SU-DHL-6 (cell line): ENCODE measurements at regions not wholly inside any gene's neighbourhood (a gene's known extent, or its start where the extent isn't known, plus 50 kb on each side); places are given as distances from the start of the nearest gene placed in this dataset.
A peak's percentile ranks its signal among the peaks of the same experiment; 100 is the strongest.

Experiments used
- H2AFZ ChIP-seq: fragments of 200-600 bp; sonication (generic); 2 replicates; pipeline ENCODE4 v1.6.1; 2014; ENCODE audit warnings: low read depth, mild to moderate bottlenecking, moderate library complexity, mixed read lengths, antibody characterized with exemption, low read length; ENCODE audit not compliant: severe bottlenecking
- H3F3A ChIP-seq: fragments of 200-600 bp; shearing (Covaris generic); 2 replicates; pipeline ENCODE4 v1.6.0; 2016; ENCODE audit warnings: antibody characterized with exemption, mild to moderate bottlenecking; ENCODE audit not compliant: insufficient read depth
- H3K27ac ChIP-seq: fragments of 200-600 bp; sonication (generic); 2 replicates; pipeline ENCODE4 v1.5.1; 2016; ENCODE audit warnings: low read depth, mild to moderate bottlenecking, low read length, moderate library complexity, mixed read lengths
- H3K27me3 ChIP-seq: fragments of 200-600 bp; sonication (generic), shearing (Covaris generic); 2 replicates; pipeline ENCODE4 v1.6.0; 2014; ENCODE audit warnings: mild to moderate bottlenecking, low read length
- H3K36me3 ChIP-seq: fragments of 200-600 bp; sonication (generic); 2 replicates; pipeline ENCODE4 v1.6.1; 2014; ENCODE audit warnings: mild to moderate bottlenecking, low read length, mixed read lengths
- H3K4me2 ChIP-seq: fragments of 300-600, 200-600 bp; shearing (Covaris generic), sonication (generic); 2 replicates; pipeline ENCODE4 v1.6.0; 2014; ENCODE audit warnings: low read length, low read depth, mild to moderate bottlenecking; ENCODE audit not compliant: poor library complexity, severe bottlenecking
- H3K4me3 ChIP-seq: fragments of 200-600 bp; sonication (generic); 2 replicates; pipeline ENCODE4 v1.5.1; 2014; ENCODE audit warnings: antibody characterized with exemption, low read length, mild to moderate bottlenecking, mixed read lengths; ENCODE audit not compliant: insufficient read depth, poor library complexity, severe bottlenecking
- H3K79me2 ChIP-seq: fragments of 200-600 bp; sonication (generic); 2 replicates; pipeline ENCODE4 v1.6.1; 2014; ENCODE audit warnings: mild to moderate bottlenecking, low read length, moderate library complexity; ENCODE audit not compliant: insufficient read depth
- H3K9ac ChIP-seq: fragments of 200-600 bp; sonication (generic); 2 replicates; pipeline ENCODE4 v1.7.0; 2014; ENCODE audit warnings: mild to moderate bottlenecking, low read length
- H3K9me2 ChIP-seq: fragments of 200-600 bp; sonication (generic); replicated peaks from 2 replicates; pipeline ENCODE4 v1.6.1; 2014; ENCODE audit warnings: low read length; ENCODE audit not compliant: insufficient read depth
- H3K9me3 ChIP-seq: fragments of 200-600 bp; sonication (generic); 2 replicates; pipeline ENCODE4 v1.6.1; 2014; ENCODE audit warnings: low read length, mixed read lengths; ENCODE audit not compliant: insufficient read depth
- H4K20me1 ChIP-seq: fragments of 200-600 bp; sonication (generic); 2 replicates; pipeline ENCODE4 v1.6.1; 2014; ENCODE audit warnings: low read depth, mild to moderate bottlenecking, antibody characterized with exemption, low read length, moderate library complexity, mixed read lengths
- EZH2phosphoT487 ChIP-seq: fragments of 200-600 bp; sonication (generic), shearing (Covaris generic); conservative IDR thresholded peaks from 2 replicates; pipeline ENCODE4 v1.6.1; 2018; ENCODE audit warnings: mild to moderate bottlenecking, antibody characterized with exemption, low read length, moderate library complexity, mixed read lengths
- TF ChIP-seq, protein P1 (sequence below): fragments of 200-600 bp; sonication (generic); IDR thresholded peaks from one replicate; pipeline ENCODE4 v1.5.1; 2017; ENCODE audit warnings: antibody characterized with exemption, mild to moderate bottlenecking, low read length, moderate library complexity; ENCODE audit not compliant: insufficient read depth, poor library complexity, severe bottlenecking

DNA sequence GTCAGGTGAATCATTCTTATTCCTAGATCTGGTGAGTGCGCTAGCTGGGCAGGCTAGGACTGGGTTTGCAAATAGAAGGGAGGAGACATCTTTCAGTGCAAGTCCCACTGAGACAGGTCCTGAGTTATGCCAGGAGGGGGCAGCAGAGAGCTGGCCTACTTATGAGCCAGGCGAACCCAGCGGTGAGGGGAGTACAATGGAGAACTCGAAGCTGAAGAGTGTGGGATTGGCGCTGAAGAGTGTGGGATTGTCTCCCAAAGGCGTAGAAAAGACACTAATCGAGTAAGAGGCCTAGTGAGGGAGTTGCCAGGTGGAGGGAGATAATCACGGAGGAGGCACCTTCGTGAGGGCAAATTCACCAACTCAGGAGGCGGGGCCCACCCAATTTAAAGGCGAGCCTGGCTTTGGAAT is 91.7 kb upstream of the CXorf66 start:
- no peaks in the 10 kb centered on the region for H3F3A ChIP-seq
- H3K27me3 ChIP-seq, result no peaks in the 10 kb centered on the region
- H3K36me3 ChIP-seq, result no peaks in the 10 kb centered on the region
- H3K79me2 ChIP-seq, result no peaks in the 10 kb centered on the region
- H3K9me2 ChIP-seq, result no peaks in the 10 kb centered on the region
- H3K9ac ChIP-seq, result no peak overlapping the region
- no peak for TF ChIP-seq EZH2phosphoT487
- TF ChIP-seq, protein P1, sequence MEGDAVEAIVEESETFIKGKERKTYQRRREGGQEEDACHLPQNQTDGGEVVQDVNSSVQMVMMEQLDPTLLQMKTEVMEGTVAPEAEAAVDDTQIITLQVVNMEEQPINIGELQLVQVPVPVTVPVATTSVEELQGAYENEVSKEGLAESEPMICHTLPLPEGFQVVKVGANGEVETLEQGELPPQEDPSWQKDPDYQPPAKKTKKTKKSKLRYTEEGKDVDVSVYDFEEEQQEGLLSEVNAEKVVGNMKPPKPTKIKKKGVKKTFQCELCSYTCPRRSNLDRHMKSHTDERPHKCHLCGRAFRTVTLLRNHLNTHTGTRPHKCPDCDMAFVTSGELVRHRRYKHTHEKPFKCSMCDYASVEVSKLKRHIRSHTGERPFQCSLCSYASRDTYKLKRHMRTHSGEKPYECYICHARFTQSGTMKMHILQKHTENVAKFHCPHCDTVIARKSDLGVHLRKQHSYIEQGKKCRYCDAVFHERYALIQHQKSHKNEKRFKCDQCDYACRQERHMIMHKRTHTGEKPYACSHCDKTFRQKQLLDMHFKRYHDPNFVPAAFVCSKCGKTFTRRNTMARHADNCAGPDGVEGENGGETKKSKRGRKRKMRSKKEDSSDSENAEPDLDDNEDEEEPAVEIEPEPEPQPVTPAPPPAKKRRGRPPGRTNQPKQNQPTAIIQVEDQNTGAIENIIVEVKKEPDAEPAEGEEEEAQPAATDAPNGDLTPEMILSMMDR, result peak; percentile 52
- H3K4me3 ChIP-seq, result no peak overlapping the region
- no peak overlapping the region for H3K27ac ChIP-seq
- no peak overlapping the region for H2AFZ ChIP-seq
- no peaks in the 10 kb centered on the region for H3K9me3 ChIP-seq
- no peak overlapping the region for H3K4me2 ChIP-seq
- no peaks in the 10 kb centered on the region for H4K20me1 ChIP-seq

DNA sequence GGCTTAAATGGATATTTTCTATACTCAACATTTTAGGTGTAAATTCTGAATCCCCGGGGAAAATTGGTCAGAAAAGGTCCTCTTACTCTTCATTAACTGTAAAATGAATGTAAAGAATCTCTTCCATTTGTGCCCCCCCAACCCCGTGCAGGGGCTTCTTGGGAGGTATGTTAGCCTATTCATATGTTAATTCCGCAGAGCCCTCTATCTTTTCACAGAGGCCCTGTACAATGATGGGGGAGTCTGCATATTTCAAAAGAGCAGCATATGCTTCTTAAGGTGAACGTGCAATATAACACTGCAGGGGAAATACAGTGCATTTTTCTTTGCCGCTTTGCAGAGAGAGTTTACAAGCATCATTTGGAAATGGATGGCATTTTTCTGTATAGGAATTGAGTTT is 88.5 kb upstream of the CXorf66 start:
- no peak overlapping the region for H3K4me2 ChIP-seq
- no peak overlapping the region for H3K4me3 ChIP-seq
- no peak overlapping the region for H3K27ac ChIP-seq
- no peaks in the 10 kb centered on the region for H3K27me3 ChIP-seq
- no peaks in the 10 kb centered on the region for H4K20me1 ChIP-seq
- no peaks in the 10 kb centered on the region for H3F3A ChIP-seq
- H2AFZ ChIP-seq, result no peak overlapping the region
- no peaks in the 10 kb centered on the region for H3K36me3 ChIP-seq
- H3K9me3 ChIP-seq, result no peaks in the 10 kb centered on the region
- no peak overlapping the region for H3K9ac ChIP-seq
- H3K79me2 ChIP-seq, result no peaks in the 10 kb centered on the region
- H3K9me2 ChIP-seq, result no peaks in the 10 kb centered on the region
- no peak for TF ChIP-seq EZH2phosphoT487
- TF ChIP-seq, protein P1, result no peak

DNA sequence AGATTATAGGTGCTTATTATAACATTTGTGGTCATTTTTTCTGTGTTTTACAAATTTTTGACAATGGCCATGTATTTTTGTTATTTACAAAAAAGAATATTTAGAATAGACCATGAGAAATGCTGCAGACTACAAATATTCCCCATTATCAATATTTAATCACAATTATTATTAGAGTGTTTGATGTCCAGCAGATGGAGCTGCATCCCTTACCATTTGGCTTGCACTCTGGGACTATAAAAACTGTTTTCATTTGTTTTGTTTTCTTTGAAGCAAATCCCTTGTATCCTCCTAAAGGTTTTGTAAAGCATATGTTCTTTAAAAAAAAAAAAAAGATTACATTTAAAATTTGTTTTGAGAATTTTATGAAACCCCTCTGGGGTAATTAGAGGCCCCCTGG is 85.6 kb upstream of the CXorf66 start:
- Histone ChIP-seq H3K27ac (no peak overlapping the region), H4K20me1 (no peaks in the 10 kb centered on the region), H3K27me3 (no peaks in the 10 kb centered on the region), H3K36me3 (no peaks in the 10 kb centered on the region), H3K9me3 (no peaks in the 10 kb centered on the region), H3F3A (no peaks in the 10 kb centered on the region), H3K4me2 (no peak overlapping the region), H3K9me2 (no peaks in the 10 kb centered on the region), H3K79me2 (no peaks in the 10 kb centered on the region), H2AFZ (no peak overlapping the region), H3K4me3 (no peak overlapping the region), H3K9ac (no peak overlapping the region)
- TF ChIP-seq EZH2phosphoT487, result no peak
- TF ChIP-seq, protein P1, result no peak

DNA sequence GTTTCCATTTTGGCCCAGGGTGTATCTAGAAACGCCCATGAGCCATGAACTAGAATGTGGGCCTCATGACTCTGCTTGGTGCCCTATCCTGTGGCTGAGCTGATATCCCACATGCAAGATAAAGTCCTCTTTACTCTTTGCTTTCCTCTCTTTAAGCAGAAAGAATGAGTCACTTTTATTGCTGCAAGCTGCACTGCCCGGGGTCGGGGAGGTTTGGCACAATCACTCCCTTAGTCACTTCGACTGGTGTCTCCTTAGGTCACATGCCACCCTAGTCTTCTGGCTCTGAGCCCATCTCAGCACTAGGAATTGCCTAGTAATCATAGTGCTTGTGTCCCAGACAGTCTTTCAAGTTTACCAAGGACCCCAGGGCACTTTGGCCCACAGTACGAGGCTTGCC is 75.1 kb upstream of the CXorf66 start:
- no peaks in the 10 kb centered on the region for H3K79me2 ChIP-seq
- no peak overlapping the region for H3K9ac ChIP-seq
- no peaks in the 10 kb centered on the region for H4K20me1 ChIP-seq
- no peak overlapping the region for H3K4me3 ChIP-seq
- H2AFZ ChIP-seq, result no peak overlapping the region
- TF ChIP-seq, protein P1, result no peak
- TF ChIP-seq EZH2phosphoT487, result no peak
- no peaks in the 10 kb centered on the region for H3K9me3 ChIP-seq
- H3K27me3 ChIP-seq, result no peaks in the 10 kb centered on the region
- no peaks in the 10 kb centered on the region for H3F3A ChIP-seq
- no peaks in the 10 kb centered on the region for H3K36me3 ChIP-seq
- no peak overlapping the region for H3K4me2 ChIP-seq
- no peaks in the 10 kb centered on the region for H3K9me2 ChIP-seq
- no peak overlapping the region for H3K27ac ChIP-seq
